ENCODE measurements at regions not wholly inside any gene's neighbourhood (a gene's known extent, or its start where the extent isn't known, plus 50 kb on each side); places are given as distances from the start of the nearest gene placed in this dataset.
"Not testable (repeated sequence)": the region's sequence is repeated elsewhere in the genome, so short reads cannot be mapped to it uniquely, and the experiment has no call there.

GRCh38 chr6:999552-999951, 306.6 kb upstream of the EXOC2 start:
- no peak overlapping the region for H3K27ac ChIP-seq (ENCODE audit: low read length)
- H3K27me3 ChIP-seq (ENCODE audit: low read depth, low read length): no peaks in the 10 kb centered on the region
- H3K4me3 ChIP-seq (ENCODE audit: low read depth in 1 of 2, low read length in 2 of 2): no peak overlapping the region
- H3K36me3 ChIP-seq (ENCODE audit: control insufficient read depth in 1 of 2, insufficient read depth in 2 of 2, low read length in 2 of 2): no peaks in the 10 kb centered on the region
- H3K9me3 ChIP-seq (ENCODE audit: control insufficient read depth in 1 of 2, low read length in 2 of 2): no peaks in the 10 kb centered on the region
- no peaks in the 10 kb centered on the region for H3K4me1 ChIP-seq (ENCODE audit: control insufficient read depth in 1 of 2, insufficient read depth in 2 of 2, low read length in 2 of 2)

- Histone ChIP-seq H3K27ac (ENCODE audit: low read length) (no peak overlapping the region), H3K4me1 (ENCODE audit: control insufficient read depth in 1 of 2, insufficient read depth in 2 of 2, low read length in 2 of 2) (no peaks in the 10 kb centered on the region), H3K9me3 (ENCODE audit: control insufficient read depth in 1 of 2, low read length in 2 of 2) (no peaks in the 10 kb centered on the region), H3K27me3 (ENCODE audit: low read depth, low read length) (no peaks in the 10 kb centered on the region), H3K4me3 (ENCODE audit: low read depth in 1 of 2, low read length in 2 of 2) (no peak overlapping the region), H3K36me3 (ENCODE audit: control insufficient read depth in 1 of 2, insufficient read depth in 2 of 2, low read length in 2 of 2) (no peaks in the 10 kb centered on the region)
Observed at GRCh38 chr6:998551-998950, 305.6 kb upstream of the EXOC2 start.

- H3K27ac ChIP-seq (ENCODE audit: low read length): no peak overlapping the region
- peaks cover 0 to 5% of the 10 kb centered on the region in 2 donors for H3K9me3 ChIP-seq (ENCODE audit: control insufficient read depth in 1 of 2, low read length in 2 of 2)
- no peaks in the 10 kb centered on the region for H3K36me3 ChIP-seq (ENCODE audit: control insufficient read depth in 1 of 2, insufficient read depth in 2 of 2, low read length in 2 of 2)
- no peaks in the 10 kb centered on the region for H3K27me3 ChIP-seq (ENCODE audit: low read depth, low read length)
- H3K4me3 ChIP-seq (ENCODE audit: low read depth in 1 of 2, low read length in 2 of 2): no peak overlapping the region
- no peaks in the 10 kb centered on the region for H3K4me1 ChIP-seq (ENCODE audit: control insufficient read depth in 1 of 2, insufficient read depth in 2 of 2, low read length in 2 of 2)
Observed at GRCh38 chr6:996271-996852, 303.4 kb upstream of the EXOC2 start.

GRCh38 chr6:991192-991591, 298.3 kb upstream of the EXOC2 start:
- Histone ChIP-seq H3K9me3 (ENCODE audit: control insufficient read depth in 1 of 2, low read length in 2 of 2) (peaks cover 0 to 13% of the 10 kb centered on the region in 2 donors), H3K27me3 (ENCODE audit: low read depth, low read length) (no peaks in the 10 kb centered on the region), H3K27ac (ENCODE audit: low read length) (no peak overlapping the region), H3K36me3 (ENCODE audit: control insufficient read depth in 1 of 2, insufficient read depth in 2 of 2, low read length in 2 of 2) (no peaks in the 10 kb centered on the region), H3K4me3 (ENCODE audit: low read depth in 1 of 2, low read length in 2 of 2) (no peak overlapping the region), H3K4me1 (ENCODE audit: control insufficient read depth in 1 of 2, insufficient read depth in 2 of 2, low read length in 2 of 2) (no peaks in the 10 kb centered on the region)

- no peaks in the 10 kb centered on the region for H3K36me3 ChIP-seq (ENCODE audit: control insufficient read depth in 1 of 2, insufficient read depth in 2 of 2, low read length in 2 of 2)
- no peaks in the 10 kb centered on the region for H3K27me3 ChIP-seq (ENCODE audit: low read depth, low read length)
- no peaks in the 10 kb centered on the region for H3K4me1 ChIP-seq (ENCODE audit: control insufficient read depth in 1 of 2, insufficient read depth in 2 of 2, low read length in 2 of 2)
- no peak overlapping the region for H3K27ac ChIP-seq (ENCODE audit: low read length)
- H3K4me3 ChIP-seq (ENCODE audit: low read depth in 1 of 2, low read length in 2 of 2): no peak overlapping the region
- H3K9me3 ChIP-seq (ENCODE audit: control insufficient read depth in 1 of 2, low read length in 2 of 2): no peaks in the 10 kb centered on the region
Observed at GRCh38 chr6:984031-984430, 291.1 kb upstream of the EXOC2 start.

- no peaks in the 10 kb centered on the region for H3K36me3 ChIP-seq (ENCODE audit: control insufficient read depth in 1 of 2, insufficient read depth in 2 of 2, low read length in 2 of 2)
- H3K27ac ChIP-seq (ENCODE audit: low read length): no peak overlapping the region
- H3K4me1 ChIP-seq (ENCODE audit: control insufficient read depth in 1 of 2, insufficient read depth in 2 of 2, low read length in 2 of 2): no peaks in the 10 kb centered on the region
- H3K4me3 ChIP-seq (ENCODE audit: low read depth in 1 of 2, low read length in 2 of 2): no peak overlapping the region
- peaks cover 0 to 11% of the 10 kb centered on the region in 2 donors for H3K9me3 ChIP-seq (ENCODE audit: control insufficient read depth in 1 of 2, low read length in 2 of 2)
- H3K27me3 ChIP-seq (ENCODE audit: low read depth, low read length): no peaks in the 10 kb centered on the region
Observed at GRCh38 chr6:978937-979685, 286.2 kb upstream of the EXOC2 start.

GRCh38 chr6:977226-977625, 284.3 kb upstream of the EXOC2 start:
- H3K4me1 ChIP-seq (ENCODE audit: control insufficient read depth in 1 of 2, insufficient read depth in 2 of 2, low read length in 2 of 2); H3K36me3 ChIP-seq (ENCODE audit: control insufficient read depth in 1 of 2, insufficient read depth in 2 of 2, low read length in 2 of 2); H3K27ac ChIP-seq (ENCODE audit: low read length); H3K27me3 ChIP-seq (ENCODE audit: low read depth, low read length); H3K4me3 ChIP-seq (ENCODE audit: low read depth in 1 of 2, low read length in 2 of 2): not testable (repeated sequence)
- peaks cover 0 to 14% of the 10 kb centered on the region in 2 donors for H3K9me3 ChIP-seq (ENCODE audit: control insufficient read depth in 1 of 2, low read length in 2 of 2)

GRCh38 chr6:971981-972640, 279.2 kb upstream of the EXOC2 start:
- Histone ChIP-seq H3K27me3 (ENCODE audit: low read depth, low read length) (no peaks in the 10 kb centered on the region), H3K4me3 (ENCODE audit: low read depth in 1 of 2, low read length in 2 of 2) (no peak overlapping the region), H3K27ac (ENCODE audit: low read length) (no peak overlapping the region), H3K4me1 (ENCODE audit: control insufficient read depth in 1 of 2, insufficient read depth in 2 of 2, low read length in 2 of 2) (no peaks in the 10 kb centered on the region), H3K9me3 (ENCODE audit: control insufficient read depth in 1 of 2, low read length in 2 of 2) (peaks cover 0 to 14% of the 10 kb centered on the region in 2 donors), H3K36me3 (ENCODE audit: control insufficient read depth in 1 of 2, insufficient read depth in 2 of 2, low read length in 2 of 2) (no peaks in the 10 kb centered on the region)

- H3K4me1 ChIP-seq (ENCODE audit: control insufficient read depth in 1 of 2, insufficient read depth in 2 of 2, low read length in 2 of 2): no peaks in the 10 kb centered on the region
- peaks cover 0 to 3% of the 10 kb centered on the region in 2 donors for H3K9me3 ChIP-seq (ENCODE audit: control insufficient read depth in 1 of 2, low read length in 2 of 2)
- H3K27ac ChIP-seq (ENCODE audit: low read length): no peak overlapping the region
- no peak overlapping the region for H3K4me3 ChIP-seq (ENCODE audit: low read depth in 1 of 2, low read length in 2 of 2)
- H3K27me3 ChIP-seq (ENCODE audit: low read depth, low read length): no peaks in the 10 kb centered on the region
- no peaks in the 10 kb centered on the region for H3K36me3 ChIP-seq (ENCODE audit: control insufficient read depth in 1 of 2, insufficient read depth in 2 of 2, low read length in 2 of 2)
Observed at GRCh38 chr6:968791-969190, 275.9 kb upstream of the EXOC2 start.

- Histone ChIP-seq H3K4me3 (ENCODE audit: low read depth in 1 of 2, low read length in 2 of 2) (no peak overlapping the region), H3K9me3 (ENCODE audit: control insufficient read depth in 1 of 2, low read length in 2 of 2) (no peaks in the 10 kb centered on the region), H3K27me3 (ENCODE audit: low read depth, low read length) (no peaks in the 10 kb centered on the region), H3K4me1 (ENCODE audit: control insufficient read depth in 1 of 2, insufficient read depth in 2 of 2, low read length in 2 of 2) (no peaks in the 10 kb centered on the region), H3K36me3 (ENCODE audit: control insufficient read depth in 1 of 2, insufficient read depth in 2 of 2, low read length in 2 of 2) (no peaks in the 10 kb centered on the region), H3K27ac (ENCODE audit: low read length) (no peak overlapping the region)
Observed at GRCh38 chr6:967701-968100, 274.8 kb upstream of the EXOC2 start.

- Histone ChIP-seq H3K4me1 (ENCODE audit: control insufficient read depth in 1 of 2, insufficient read depth in 2 of 2, low read length in 2 of 2) (no peaks in the 10 kb centered on the region), H3K36me3 (ENCODE audit: control insufficient read depth in 1 of 2, insufficient read depth in 2 of 2, low read length in 2 of 2) (no peaks in the 10 kb centered on the region), H3K9me3 (ENCODE audit: control insufficient read depth in 1 of 2, low read length in 2 of 2) (no peaks in the 10 kb centered on the region), H3K4me3 (ENCODE audit: low read depth in 1 of 2, low read length in 2 of 2) (no peak overlapping the region), H3K27me3 (ENCODE audit: low read depth, low read length) (no peaks in the 10 kb centered on the region), H3K27ac (ENCODE audit: low read length) (no peak overlapping the region)
Observed at GRCh38 chr6:965343-965742, 272.4 kb upstream of the EXOC2 start.

All from muscle layer of duodenum (tissue), 2 donors.